H9 (cell line): ENCODE measurements at regions not wholly inside any gene's neighbourhood (a gene's known extent, or its start where the extent isn't known, plus 50 kb on each side); places are given as distances from the start of the nearest gene placed in this dataset.

Source experiments
- DNase-seq: peaks from one replicate; pipeline ENCODE4 v3.0.0-alpha.2; 2017
- H2AFZ ChIP-seq: one replicate; pipeline ENCODE4 v1.6.1; 2013; ENCODE audit warnings: mild to moderate bottlenecking, low read length, control low read depth, moderate library complexity
- H2AK5ac ChIP-seq: 2 replicates; pipeline ENCODE4 v1.6.1; 2013; ENCODE audit warnings: low read length, control low read depth, mixed read lengths; ENCODE audit not compliant: insufficient read length
- H2BK120ac ChIP-seq: one replicate; pipeline ENCODE4 v1.6.1; 2013; ENCODE audit warnings: low read depth, mild to moderate bottlenecking, low read length, control low read depth, inconsistent platforms; ENCODE audit not compliant: poor library complexity, severe bottlenecking
- H2BK12ac ChIP-seq: 2 replicates; pipeline ENCODE4 v1.6.1; 2013; ENCODE audit warnings: low read length, control low read depth, mixed read lengths, low read depth; ENCODE audit not compliant: insufficient read length
- H2BK15ac ChIP-seq: 2 replicates; pipeline ENCODE4 v1.6.1; 2013; ENCODE audit warnings: low read depth, low read length, control low read depth
- H2BK20ac ChIP-seq: one replicate; pipeline ENCODE4 v1.6.1; 2013; ENCODE audit warnings: low read depth, mild to moderate bottlenecking, low read length, control low read depth, inconsistent platforms; ENCODE audit not compliant: poor library complexity, severe bottlenecking
- H2BK5ac ChIP-seq: 2 replicates; pipeline ENCODE4 v1.6.1; 2013; ENCODE audit warnings: low read length, control low read depth, mixed read lengths; ENCODE audit not compliant: insufficient read length
- H3K14ac ChIP-seq: 2 replicates; pipeline ENCODE4 v1.6.1; 2013; ENCODE audit warnings: low read length, control low read depth; ENCODE audit not compliant: insufficient read depth
- H3K18ac ChIP-seq: 2 replicates; pipeline ENCODE4 v1.6.1; 2013; ENCODE audit warnings: low read depth, mild to moderate bottlenecking, mixed read lengths, low read length, control low read depth; ENCODE audit not compliant: insufficient read length
- H3K23ac ChIP-seq: 2 replicates; pipeline ENCODE4 v1.6.1; 2013; ENCODE audit warnings: low read length, control low read depth, mixed read lengths, low read depth; ENCODE audit not compliant: insufficient read length
- H3K23me2 ChIP-seq: 2 replicates; pipeline ENCODE4 v1.6.1; 2013; ENCODE audit warnings: low read depth, mild to moderate bottlenecking, mixed read lengths, low read length, control low read depth; ENCODE audit not compliant: insufficient read length, poor library complexity, severe bottlenecking
- H3K27ac ChIP-seq: 2 replicates; pipeline ENCODE4 v1.5.1; 2013; ENCODE audit warnings: low read length, control low read depth, mixed read lengths, low read depth; ENCODE audit not compliant: insufficient read length
- H3K27me3 ChIP-seq: 2 replicates; pipeline ENCODE4 v1.6.1; 2013; ENCODE audit warnings: low read length, control low read depth, inconsistent platforms; ENCODE audit not compliant: insufficient read depth
- H3K4ac ChIP-seq: 2 replicates; pipeline ENCODE4 v1.6.1; 2013; ENCODE audit warnings: low read depth, mild to moderate bottlenecking, control low read depth, inconsistent platforms, low read length, moderate library complexity
- H3K4me1 ChIP-seq: 2 replicates; pipeline ENCODE4 v1.6.1; 2013; ENCODE audit warnings: low read length, control low read depth, inconsistent platforms; ENCODE audit not compliant: insufficient read depth
- H3K4me2 ChIP-seq: 2 replicates; pipeline ENCODE4 v1.6.1; 2013; ENCODE audit warnings: low read length, control low read depth, mixed read lengths; ENCODE audit not compliant: insufficient read length, insufficient read depth
- H3K56ac ChIP-seq: 2 replicates; pipeline ENCODE4 v1.6.1; 2013; ENCODE audit warnings: low read depth, mild to moderate bottlenecking, mixed read lengths, low read length, control low read depth; ENCODE audit not compliant: insufficient read length
- H3K79me1 ChIP-seq: 2 replicates; pipeline ENCODE4 v1.6.1; 2013; ENCODE audit warnings: low read depth, mild to moderate bottlenecking, moderate library complexity, low read length, control low read depth, inconsistent platforms; ENCODE audit not compliant: insufficient read depth, poor library complexity, severe bottlenecking
- H3K79me2 ChIP-seq: 2 replicates; pipeline ENCODE4 v1.6.1; 2013; ENCODE audit warnings: low read length, control low read depth, inconsistent platforms; ENCODE audit not compliant: insufficient read depth
- H3K9ac ChIP-seq: 2 replicates; pipeline ENCODE4 v1.6.1; 2013; ENCODE audit warnings: low read length, control low read depth, mixed read lengths; ENCODE audit not compliant: insufficient read length; ENCODE audit errors: extremely low read depth
- H3K9me3 ChIP-seq: one replicate; pipeline ENCODE4 v1.6.1; 2013; ENCODE audit warnings: low read depth, low read length, inconsistent platforms; ENCODE audit not compliant: control insufficient read depth
- H3T11ph ChIP-seq: one replicate; pipeline ENCODE4 v1.6.1; 2013; ENCODE audit warnings: mild to moderate bottlenecking, low read length, control low read depth, inconsistent platforms
- H4K20me1 ChIP-seq: one replicate; pipeline ENCODE4 v1.6.1; 2013; ENCODE audit not compliant: control insufficient read depth, insufficient read length, insufficient read depth
- H4K5ac ChIP-seq: 2 replicates; pipeline ENCODE4 v1.6.1; 2013; ENCODE audit warnings: low read depth, mild to moderate bottlenecking, mixed read lengths, low read length, control low read depth; ENCODE audit not compliant: insufficient read length
- H4K8ac ChIP-seq: replicated peaks from 2 replicates; pipeline ENCODE4 v1.6.1; 2013; ENCODE audit warnings: low read length, control low read depth, mixed read lengths, low read depth; ENCODE audit not compliant: insufficient read length
- H4K91ac ChIP-seq: 2 replicates; pipeline ENCODE4 v1.6.1; 2013; ENCODE audit warnings: low read depth, mild to moderate bottlenecking, moderate library complexity, mixed read lengths, low read length, control low read depth; ENCODE audit not compliant: insufficient read length
- H3K27ac Mint-ChIP-seq, 3 experiments: 2 replicates in 2 of 3; 3 replicates in 1 of 3; pipeline ENCODE4 v1.8.0; 2020 to 2021; ENCODE audit warnings: mixed read lengths in 3 of 3, mild to moderate bottlenecking in 1 of 3, moderate library complexity in 1 of 3
- H3K27me3 Mint-ChIP-seq: 2 replicates; pipeline ENCODE4 v1.8.0; 2021; ENCODE audit warnings: low read depth, mild to moderate bottlenecking, moderate library complexity, mixed read lengths
- H3K36me3 Mint-ChIP-seq, 3 experiments: 2 replicates in 2 of 3; 3 replicates in 1 of 3; pipeline ENCODE4 v1.8.0; 2020 to 2021; ENCODE audit warnings: low read depth in 3 of 3, mixed read lengths in 3 of 3; ENCODE audit not compliant: insufficient read depth in 1 of 3
- H3K4me1 Mint-ChIP-seq, 2 experiments: 2 replicates each; pipeline ENCODE4 v1.8.0; 2020; ENCODE audit warnings: mixed read lengths in 2 of 2
- H3K4me3 Mint-ChIP-seq, 2 experiments: 2 replicates in 1 of 2; 3 replicates in 1 of 2; pipeline ENCODE4 v1.8.0; 2020 to 2021; ENCODE audit warnings: mild to moderate bottlenecking in 2 of 2, mixed read lengths in 2 of 2, moderate library complexity in 1 of 2
- H3K9me3 Mint-ChIP-seq, 2 experiments: 2 replicates in 1 of 2; 3 replicates in 1 of 2; pipeline ENCODE4 v1.8.0; 2020; ENCODE audit warnings: mild to moderate bottlenecking in 2 of 2, mixed read lengths in 2 of 2, moderate library complexity in 1 of 2
- CTCF ChIP-seq: fragments of 200-600 bp; sonication (generic); conservative IDR thresholded peaks from 3 replicates; pipeline ENCODE4 v1.8.0; 2021; ENCODE audit warnings: antibody characterized with exemption, mild to moderate bottlenecking
- WGBS: extraction: QIAGEN DNeasy Blood & Tissue Kit; methylation state at CpG from one replicate; pipeline ENCODE4 v1.1.7; 2013; ENCODE audit warnings: missing lambda C conversion rate, low lambda C conversion rate, mixed read lengths; ENCODE audit not compliant: insufficient read length; ENCODE audit errors: extremely low coverage; 5-methylcytosine and 5-hydroxymethylcytosine counted together

- Histone ChIP-seq H2AFZ (no peak overlapping the region), H3K23me2 (no peaks in the 10 kb centered on the region), H3K18ac (no peak overlapping the region), H2BK15ac (no peak overlapping the region), H3K23ac (no peak overlapping the region), H3K4ac (no peak overlapping the region), H2BK12ac (no peak overlapping the region), H3K27me3 (no peaks in the 10 kb centered on the region), H2BK20ac (no peak overlapping the region), H3K9ac (no peak overlapping the region), H3K56ac (no peak overlapping the region), H3K14ac (no peak overlapping the region), H3K79me2 (no peaks in the 10 kb centered on the region), H2AK5ac (no peak overlapping the region), H4K5ac (no peak overlapping the region), H3K9me3 (no peaks in the 10 kb centered on the region), H3K4me2 (no peak overlapping the region), H3K27ac (no peak overlapping the region), H2BK120ac (no peak overlapping the region), H4K91ac (no peak overlapping the region), H2BK5ac (no peak overlapping the region), H3K79me1 (no peaks in the 10 kb centered on the region), H4K8ac (no peak overlapping the region), H4K20me1 (no peaks in the 10 kb centered on the region), H3K4me1 (no peaks in the 10 kb centered on the region), H3T11ph (no peak overlapping the region)
- Mint-ChIP-seq H3K36me3 (no peaks in the 10 kb centered on the region), H3K4me1 (no peaks in the 10 kb centered on the region), H3K27me3 (no peaks in the 10 kb centered on the region; the same call in 1 of the 2 replicates), H3K4me3 (no peak overlapping the region), H3K27ac (no peak overlapping the region), H3K9me3 (0 out of 5 replicates have a peak, but pooled peaks cover 0 to 6% of the 10 kb centered on the region in 2 experiments)
- no peak for DNase-seq
- no peak for TF ChIP-seq CTCF
- WGBS, result no CpG with 5 or more reads among the region's 3 CpGs
Observed at GRCh38 chr3:102158080-102158740, 276.6 kb upstream of the ZPLD1 start.
